ENCODE measurements at regions not wholly inside any gene's neighbourhood (a gene's known extent, or its start where the extent isn't known, plus 50 kb on each side); places are given as distances from the start of the nearest gene placed in this dataset.
A peak's percentile ranks its signal among the peaks of the same experiment; 100 is the strongest.
"Not testable (repeated sequence)": the region's sequence is repeated elsewhere in the genome, so short reads cannot be mapped to it uniquely, and the experiment has no call there.

DNA sequence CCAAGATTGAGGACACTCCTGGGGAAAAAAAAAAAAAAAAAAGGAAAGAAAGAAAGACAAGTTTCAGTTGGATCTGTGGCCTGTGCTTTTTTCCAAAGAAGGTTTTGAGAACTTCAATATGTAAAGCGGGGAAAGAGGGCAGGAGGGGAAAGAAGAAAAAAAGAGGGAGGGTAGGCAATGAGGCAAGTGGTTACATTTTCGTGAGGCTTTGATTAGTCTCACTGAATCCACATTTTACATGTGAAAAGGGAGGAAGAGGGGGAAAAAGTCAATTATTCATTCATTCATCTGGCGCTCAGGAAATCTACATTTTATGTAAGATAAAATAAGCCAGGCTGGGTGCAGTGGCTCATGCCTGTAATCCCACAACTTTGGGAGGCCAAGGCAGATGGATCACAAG lies 315.2 kb upstream of the PAPPA start:
- FAIRE-seq, result no peak

- not testable (repeated sequence) for FAIRE-seq
These were observed 309.2 kb upstream of the PAPPA start for GRCh38 chr9:115844433-115844832.

DNA sequence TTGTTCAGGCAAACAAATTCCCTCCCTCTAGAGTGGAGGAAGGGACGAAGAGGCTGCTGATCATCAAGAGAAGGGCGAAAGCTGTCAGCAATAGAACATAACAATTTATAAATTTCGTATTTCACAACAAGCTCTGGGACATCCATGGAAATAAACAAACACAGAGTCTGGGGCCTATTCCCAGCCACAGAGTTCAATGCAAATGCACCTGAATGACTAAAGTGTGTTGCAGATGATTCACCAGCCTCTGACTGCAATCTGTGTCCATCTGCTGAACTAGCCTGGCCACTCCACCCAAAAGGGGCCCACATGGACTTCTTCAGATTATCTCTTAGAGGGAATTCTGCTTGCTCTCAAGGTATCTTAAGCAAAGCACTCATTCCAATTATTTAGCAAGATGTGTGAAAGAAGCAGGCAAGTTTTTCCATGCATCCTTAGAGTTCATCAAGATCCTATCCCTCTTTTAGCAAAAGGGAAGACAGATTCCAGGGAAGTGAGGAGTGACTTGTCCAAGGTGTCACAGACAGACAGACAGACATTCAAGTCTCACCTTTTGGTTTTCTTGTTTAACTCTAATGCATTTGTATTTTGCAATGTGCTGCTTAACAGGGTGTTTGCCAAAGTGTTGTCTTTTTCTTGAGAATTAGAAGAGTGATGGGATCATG lies 307.8 kb upstream of the PAPPA start:
- FAIRE-seq, result no peak

- FAIRE-seq, result no peak
These were observed 306.4 kb upstream of the PAPPA start for GRCh38 chr9:115847216-115847615.

GRCh38 chr9:115849679-115850412 lies 303.7 kb upstream of the PAPPA start:
- FAIRE-seq, result peak; percentile 39

- FAIRE-seq, result no peak
These were observed 302.9 kb upstream of the PAPPA start for GRCh38 chr9:115850548-115851304.

DNA sequence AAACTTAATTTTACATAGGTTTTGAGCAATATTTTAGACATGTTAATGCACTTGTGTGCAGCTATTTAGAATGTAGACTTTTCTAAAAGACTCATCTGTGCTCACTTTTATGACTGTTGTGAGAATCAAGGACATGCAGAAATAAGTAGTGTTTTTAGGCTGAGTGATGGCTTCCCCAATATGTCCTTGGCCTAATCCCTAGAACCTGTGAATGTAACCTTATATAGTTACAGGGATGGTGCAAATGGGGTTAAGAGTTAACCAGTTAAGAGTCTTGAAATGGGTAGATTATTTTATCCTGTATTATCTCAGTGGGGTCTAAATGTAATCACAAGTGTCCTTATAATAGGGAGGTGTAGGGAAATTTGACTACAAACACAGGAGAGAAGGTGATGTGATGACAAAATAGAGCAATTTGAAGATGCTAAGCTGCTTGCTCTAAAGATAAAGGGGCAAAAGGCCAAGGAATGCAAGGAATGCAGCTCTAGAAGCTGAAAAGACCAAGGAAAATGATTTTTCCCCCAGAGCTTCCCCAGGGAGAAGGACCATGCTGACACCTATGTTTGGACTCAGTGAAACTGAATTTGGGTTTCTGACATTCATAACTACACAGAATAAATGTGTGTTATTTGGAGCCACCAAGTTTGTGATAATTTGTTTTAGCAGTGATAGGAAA lies 298.0 kb upstream of the PAPPA start:
- FAIRE-seq, result no peak

DNA sequence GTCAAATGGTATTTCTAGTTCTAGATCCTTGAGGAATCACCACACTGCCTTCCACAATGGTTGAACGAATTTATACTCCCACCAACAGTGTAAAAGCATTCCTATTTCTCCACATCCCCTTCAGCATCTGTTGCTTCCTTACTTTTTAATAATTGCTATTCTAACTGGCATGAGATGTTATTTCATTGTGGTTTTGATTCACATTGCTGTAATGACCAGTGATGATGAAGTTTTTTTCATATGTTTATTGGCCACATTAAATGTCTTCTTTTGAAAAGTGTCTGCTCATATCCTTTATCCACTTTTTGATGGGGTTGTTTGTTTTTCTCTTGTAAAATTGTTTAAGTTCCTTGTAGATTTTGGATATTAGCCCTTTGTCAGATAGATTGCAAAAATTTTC lies 295.2 kb upstream of the PAPPA start:
- FAIRE-seq, result not testable (repeated sequence)

DNA sequence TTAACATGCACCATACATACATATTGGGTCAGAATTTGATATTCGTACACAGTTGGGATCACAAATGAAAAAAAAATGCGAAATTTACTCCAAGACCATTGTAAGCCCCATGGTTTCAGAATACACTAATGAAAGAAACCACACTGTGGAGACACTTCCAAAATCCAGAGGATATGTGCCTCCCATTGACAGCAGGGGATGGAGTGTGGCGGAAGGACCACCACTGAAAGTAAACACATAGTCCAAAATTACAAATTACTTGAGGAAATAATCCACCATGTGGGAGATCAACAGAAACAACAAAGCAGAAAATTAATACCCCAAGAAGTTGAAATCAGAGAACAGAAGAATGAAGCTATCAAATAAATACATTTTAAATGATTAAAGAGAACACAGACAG lies 291.6 kb upstream of the PAPPA start:
- FAIRE-seq, result no peak

DNA sequence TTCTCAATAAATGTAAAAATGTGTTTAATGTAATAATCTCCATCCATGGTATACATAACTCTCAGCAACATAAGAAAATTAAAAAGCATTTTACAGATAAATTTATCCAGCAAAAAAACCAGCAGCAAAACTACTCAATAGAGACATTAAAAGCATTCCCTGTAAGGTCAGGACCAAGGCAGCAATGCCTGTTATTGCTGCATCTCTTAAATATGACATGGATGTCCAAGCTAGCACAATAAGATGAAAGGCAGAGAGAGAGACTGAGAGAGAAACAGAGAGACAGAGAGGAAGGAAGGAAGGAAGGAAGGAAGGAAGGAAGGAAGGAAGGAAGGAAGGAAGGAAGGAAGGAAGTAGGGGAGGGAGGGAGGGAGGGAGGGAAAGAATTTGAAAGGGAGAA lies 289.0 kb upstream of the PAPPA start:
- FAIRE-seq, result no peak

DNA sequence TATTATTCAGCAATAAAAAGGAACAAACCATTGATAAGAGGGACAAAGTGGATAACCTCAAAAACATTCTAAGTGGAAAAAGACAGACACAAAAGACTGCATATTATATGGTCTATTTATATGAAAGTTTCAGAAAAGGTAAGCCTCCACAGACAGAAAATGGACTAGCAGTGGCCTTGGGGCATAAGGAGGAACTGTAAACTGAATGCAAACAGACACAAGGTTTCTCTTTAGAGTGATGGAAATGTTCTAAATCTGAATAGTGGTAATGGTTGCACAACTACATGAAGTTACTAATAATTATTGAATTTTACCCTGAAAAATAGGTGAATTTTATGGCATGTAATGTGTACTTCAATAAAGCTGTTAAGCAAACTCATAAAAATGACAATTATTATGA lies 286.3 kb upstream of the PAPPA start:
- no peak for FAIRE-seq

- FAIRE-seq, result no peak
These were observed 275.6 kb upstream of the PAPPA start for GRCh38 chr9:115877852-115878438.

DNA sequence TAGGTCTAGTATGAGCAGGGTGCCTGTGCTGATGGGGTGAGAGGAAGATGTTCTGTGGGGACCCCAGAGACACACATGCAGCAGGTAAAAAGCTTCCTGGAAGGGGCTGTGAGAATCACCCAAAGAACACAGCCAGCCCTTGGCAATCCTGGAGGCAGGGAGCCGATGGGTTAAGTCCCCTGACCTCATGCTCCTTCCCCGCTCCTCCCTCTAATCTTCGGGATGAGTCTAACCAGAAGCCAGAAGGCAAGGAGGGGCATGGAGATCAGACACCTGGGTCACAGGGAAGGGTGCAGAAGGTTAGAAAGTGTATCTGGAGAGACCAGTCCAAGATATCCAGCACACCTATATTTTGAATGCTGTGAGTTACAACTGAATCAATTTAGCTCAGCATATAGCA lies 274.1 kb upstream of the PAPPA start:
- no peak for FAIRE-seq

- FAIRE-seq, result no peak
These were observed 273.2 kb upstream of the PAPPA start for GRCh38 chr9:115880221-115880885.

DNA sequence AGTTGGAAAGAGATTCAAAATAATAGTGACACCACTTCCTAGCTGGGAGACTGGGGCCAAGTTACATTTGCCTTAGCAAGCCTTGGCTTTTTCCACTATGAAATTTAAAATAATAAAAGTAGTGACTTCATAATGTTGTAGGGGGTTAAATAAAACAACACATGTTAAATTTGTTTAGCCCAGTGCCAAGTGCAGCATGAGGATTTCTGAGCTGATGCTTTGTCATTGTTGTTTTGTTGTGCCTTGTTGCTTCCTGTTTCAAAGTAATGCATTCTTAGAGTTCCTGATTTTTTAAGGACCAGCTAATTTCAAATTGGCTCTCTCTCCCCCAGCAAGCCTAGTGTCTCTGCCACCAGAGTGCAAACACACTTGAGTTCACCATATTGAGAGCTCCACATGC lies 270.7 kb upstream of the PAPPA start:
- FAIRE-seq, result no peak

DNA sequence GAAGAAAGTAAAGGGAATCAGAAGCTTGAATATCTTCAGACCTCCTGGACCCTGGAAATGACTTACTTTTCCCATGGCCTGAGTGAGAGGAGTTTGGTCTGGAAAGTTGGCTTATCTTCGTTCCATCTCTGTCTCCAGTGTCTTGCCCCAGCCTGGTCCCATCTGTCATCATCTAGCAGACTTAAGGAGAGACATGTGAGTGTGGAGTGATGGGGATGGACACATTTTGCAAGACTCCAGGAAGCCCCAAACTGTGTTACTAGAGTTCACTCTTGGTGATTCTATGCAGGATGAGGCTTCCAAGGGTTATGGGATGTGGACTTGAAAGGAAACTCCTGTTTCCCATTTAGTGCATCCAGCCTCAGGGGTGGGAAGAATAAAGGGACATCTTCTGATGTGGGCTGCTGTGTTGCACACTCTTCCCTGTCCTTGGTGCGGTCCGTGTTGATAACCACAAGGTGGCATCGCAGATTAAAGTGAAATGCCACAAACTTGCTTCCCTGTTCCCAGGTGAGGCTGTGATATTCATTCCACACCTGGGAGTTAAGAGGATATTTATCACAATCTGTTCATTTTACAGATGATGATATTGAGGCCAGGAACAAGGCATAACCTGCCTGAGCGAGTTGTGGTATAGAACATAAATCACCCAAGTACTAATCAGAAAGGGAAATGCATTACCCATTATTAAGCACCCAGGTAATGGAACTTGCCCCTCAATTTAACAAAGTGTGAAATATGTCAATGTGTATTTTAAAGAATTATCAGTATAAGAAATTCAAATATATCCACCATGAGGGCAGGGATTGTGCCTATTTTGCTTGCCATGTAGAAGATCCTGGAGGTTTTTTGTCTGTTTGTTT lies 269.9 kb upstream of the PAPPA start:
- FAIRE-seq, result no peak

DNA sequence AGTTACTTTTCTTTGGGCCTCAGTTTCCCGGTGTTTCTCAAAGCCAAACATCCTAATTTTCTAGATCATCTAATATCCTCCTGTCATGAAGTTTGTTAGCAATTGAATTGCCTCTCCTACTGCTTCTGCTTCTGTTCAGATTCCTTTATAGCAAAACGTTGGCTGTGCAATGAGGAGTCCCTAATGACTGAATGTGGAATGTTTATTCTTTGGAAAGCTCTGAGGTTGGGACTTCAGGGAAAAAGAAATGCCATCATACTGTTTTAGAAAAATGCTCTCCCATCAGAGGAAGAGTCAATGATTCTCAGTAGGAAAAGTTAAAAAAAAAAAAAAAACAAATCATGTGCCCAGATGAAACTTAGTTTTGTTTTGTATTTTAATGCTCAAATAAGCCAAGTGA lies 268.7 kb upstream of the PAPPA start:
- FAIRE-seq, result no peak

GRCh38 chr9:115888131-115888530 lies 265.5 kb upstream of the PAPPA start:
- no peak for FAIRE-seq

- FAIRE-seq, result no peak
These were observed 261.7 kb upstream of the PAPPA start for GRCh38 chr9:115891929-115892328.

DNA sequence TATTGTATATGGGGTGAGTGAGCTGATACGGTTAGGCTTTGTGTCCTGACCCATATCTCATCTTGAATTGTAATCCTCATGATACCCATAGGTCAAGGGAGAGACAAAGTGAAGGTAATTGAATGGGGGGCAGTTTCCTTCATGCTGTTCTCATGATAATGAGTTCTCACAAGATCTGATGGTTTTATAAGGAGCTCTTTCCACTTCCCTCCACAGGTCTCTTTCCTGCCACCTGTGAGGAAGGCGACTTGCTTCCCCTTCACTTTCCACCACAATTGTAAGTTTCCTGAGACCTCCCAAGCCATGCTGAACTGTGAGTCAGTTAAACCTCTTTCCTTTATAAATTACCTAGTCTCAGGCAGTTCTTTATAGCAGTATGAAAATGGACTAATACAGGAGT lies 255.1 kb upstream of the PAPPA start:
- FAIRE-seq, result not testable (repeated sequence)

DNA sequence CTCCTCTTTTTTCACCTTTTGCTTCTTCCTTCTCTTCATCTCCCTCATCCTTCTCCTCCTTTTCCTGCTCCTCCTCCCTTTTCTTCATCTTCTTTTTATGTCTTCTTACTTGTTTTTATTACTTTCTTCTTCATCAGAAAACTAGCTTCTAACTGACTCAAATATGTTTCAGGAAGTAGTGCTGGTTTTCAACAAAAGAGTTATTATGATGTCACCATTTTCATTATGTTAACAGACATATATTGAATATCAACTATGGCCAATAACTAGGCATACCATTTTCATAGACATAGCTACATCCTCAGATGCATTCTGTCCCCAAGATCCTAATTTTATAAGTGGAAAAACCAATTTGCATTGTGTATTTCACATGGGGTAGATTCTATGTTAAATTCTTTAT lies 252.9 kb upstream of the PAPPA start:
- no peak for FAIRE-seq

Data from endometrium (tissue), 2 donors.